ENCODE measurements at regions not wholly inside any gene's neighbourhood (a gene's known extent, or its start where the extent isn't known, plus 50 kb on each side); places are given as distances from the start of the nearest gene placed in this dataset.

DNA sequence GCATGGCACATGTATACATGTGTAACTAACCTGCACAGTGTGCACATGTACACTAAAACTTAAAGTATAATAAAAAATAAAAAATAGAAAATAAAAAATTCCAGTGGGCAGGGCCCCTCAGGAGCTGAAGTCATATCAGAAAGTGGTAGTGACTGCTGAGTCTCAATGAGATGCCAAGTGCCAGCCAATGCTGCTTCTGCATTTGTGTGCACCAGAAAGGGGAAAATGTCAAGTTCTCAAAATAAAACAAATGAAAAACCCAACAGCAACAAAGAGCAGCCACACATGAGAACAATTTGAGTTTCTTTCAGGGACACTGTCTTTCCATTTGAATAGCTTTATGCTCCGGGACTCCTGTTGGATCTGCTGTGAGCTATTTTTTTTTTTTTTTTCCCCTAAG is 117.2 kb upstream of the CCDC112 start:
- no peak for ATAC-seq (ENCODE audit: insufficient number of reproducible peaks, low FRiP score, low read depth)

DNA sequence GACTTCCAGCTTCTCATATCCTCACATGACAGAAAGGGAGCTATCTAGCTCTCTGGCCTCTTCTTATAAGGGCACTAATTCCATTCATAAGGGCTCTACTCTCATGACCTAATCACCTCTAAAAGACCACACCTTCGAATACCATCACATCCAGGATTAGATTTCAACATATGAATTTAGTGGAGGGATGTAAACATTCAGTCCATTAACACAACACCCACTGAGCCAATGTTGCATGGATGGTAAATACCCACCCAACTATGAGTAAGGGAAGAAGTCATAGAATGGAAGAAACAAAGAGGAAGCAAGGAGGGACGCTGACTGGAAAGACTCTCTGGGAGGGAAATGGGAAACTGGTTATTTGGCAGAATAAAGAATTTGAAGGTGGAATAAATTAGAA is 112.6 kb upstream of the CCDC112 start:
- no peaks in the 10 kb centered on the region for H3K9me3 ChIP-seq
- ATAC-seq (ENCODE audit: insufficient number of reproducible peaks, low FRiP score, low read depth), result no peak
- H3K27ac ChIP-seq, result no peak overlapping the region
- H3K27me3 ChIP-seq (replicated peaks; ENCODE audit: insufficient read depth), result no peaks in the 10 kb centered on the region
- no peak for TF ChIP-seq CTCF (IDR thresholded peaks at IDR 0.05)
- DNase-seq (ENCODE audit: low spot score), result no peak
- no peaks in the 10 kb centered on the region for H3K4me1 ChIP-seq (ENCODE audit: control insufficient read depth in 1 of 2, low read depth in 2 of 2)
- no peaks in the 10 kb centered on the region for H3K36me3 ChIP-seq
- no peak overlapping the region for H3K4me3 ChIP-seq

More for the DNA sequence above, 117.2 kb upstream of the CCDC112 start:
- no peaks in the 10 kb centered on the region for H3K27me3 ChIP-seq (replicated peaks; ENCODE audit: insufficient read depth)
- H3K9me3 ChIP-seq, result no peaks in the 10 kb centered on the region
- H3K36me3 ChIP-seq, result no peaks in the 10 kb centered on the region
- H3K4me3 ChIP-seq, result no peak overlapping the region
- TF ChIP-seq CTCF (IDR thresholded peaks at IDR 0.05), result no peak
- H3K27ac ChIP-seq, result no peak overlapping the region
- H3K4me1 ChIP-seq (ENCODE audit: control insufficient read depth in 1 of 2, low read depth in 2 of 2), result no peaks in the 10 kb centered on the region
- no peak for DNase-seq (ENCODE audit: low spot score)

GRCh38 chr5:115402822-115403577 is 106.5 kb upstream of the CCDC112 start:
- Histone ChIP-seq H3K27me3 (replicated peaks; ENCODE audit: insufficient read depth) (no peaks in the 10 kb centered on the region), H3K4me3 (no peak overlapping the region), H3K27ac (no peak overlapping the region), H3K4me1 (ENCODE audit: control insufficient read depth in 1 of 2, low read depth in 2 of 2) (peaks cover 0 to 6% of the 10 kb centered on the region in 2 donors), H3K9me3 (no peaks in the 10 kb centered on the region), H3K36me3 (no peaks in the 10 kb centered on the region)
- DNase-seq (ENCODE audit: low spot score), result no peak
- no peak for ATAC-seq (ENCODE audit: insufficient number of reproducible peaks, low FRiP score, low read depth)
- no peak for TF ChIP-seq CTCF (IDR thresholded peaks at IDR 0.05)

DNA sequence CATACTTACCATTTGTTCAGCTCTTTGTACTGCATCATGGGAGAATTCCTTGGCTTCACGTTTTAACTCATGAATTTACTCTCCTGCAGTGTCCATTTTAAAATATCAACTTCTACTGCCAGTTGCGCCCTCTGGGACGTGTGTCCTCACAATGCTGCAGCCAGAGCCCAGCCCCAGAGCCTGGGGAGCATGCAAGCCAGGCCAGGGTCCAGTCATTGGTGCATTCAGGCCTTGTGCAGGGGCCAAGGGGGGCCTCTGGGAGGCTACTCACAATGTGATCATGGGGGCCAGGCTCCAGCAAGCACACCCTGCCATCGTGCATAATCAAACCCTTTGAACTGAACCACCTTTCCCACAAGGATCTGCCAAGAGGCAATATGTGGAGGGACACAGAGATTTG is 105.6 kb upstream of the CCDC112 start:
- no peaks in the 10 kb centered on the region for H3K27me3 ChIP-seq (replicated peaks; ENCODE audit: insufficient read depth)
- H3K4me1 ChIP-seq (ENCODE audit: control insufficient read depth in 1 of 2, low read depth in 2 of 2), result peaks cover 0 to 6% of the 10 kb centered on the region in 2 donors
- ATAC-seq (ENCODE audit: insufficient number of reproducible peaks, low FRiP score, low read depth) (no peak), DNase-seq (ENCODE audit: low spot score) (no peak)
- no peaks in the 10 kb centered on the region for H3K36me3 ChIP-seq
- H3K4me3 ChIP-seq, result no peak overlapping the region
- no peak overlapping the region for H3K27ac ChIP-seq
- H3K9me3 ChIP-seq, result no peaks in the 10 kb centered on the region
- no peak for TF ChIP-seq CTCF (IDR thresholded peaks at IDR 0.05)

DNA sequence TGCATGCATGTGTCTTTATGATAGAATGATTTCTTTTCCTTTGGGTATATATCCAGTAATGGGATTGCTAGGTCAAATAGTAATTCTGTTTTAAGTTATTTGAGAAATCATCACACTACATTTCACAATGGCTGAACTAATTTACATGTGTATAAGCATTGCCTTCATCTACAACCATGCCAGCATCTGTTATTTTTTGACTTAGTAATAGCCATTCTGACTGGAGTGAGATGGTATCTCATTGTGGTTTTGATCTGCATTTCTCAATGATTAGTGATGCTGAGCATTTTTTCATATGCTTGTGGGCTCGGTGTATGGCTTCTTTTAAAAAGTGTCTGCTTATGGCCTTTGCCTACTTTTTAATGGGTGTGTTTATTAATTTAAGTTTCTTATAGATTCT is 102.3 kb upstream of the CCDC112 start:
- no peak for ATAC-seq (ENCODE audit: insufficient number of reproducible peaks, low FRiP score, low read depth)
- H3K4me1 ChIP-seq (ENCODE audit: control insufficient read depth in 1 of 2, low read depth in 2 of 2), result peaks cover 0 to 6% of the 10 kb centered on the region in 2 donors

More for the DNA sequence above, 102.3 kb upstream of the CCDC112 start:
- H3K27me3 ChIP-seq (replicated peaks; ENCODE audit: insufficient read depth), result no peaks in the 10 kb centered on the region
- no peak for DNase-seq (ENCODE audit: low spot score)
- no peak overlapping the region for H3K4me3 ChIP-seq
- no peak overlapping the region for H3K27ac ChIP-seq
- H3K36me3 ChIP-seq, result no peaks in the 10 kb centered on the region
- TF ChIP-seq CTCF (IDR thresholded peaks at IDR 0.05), result no peak
- H3K9me3 ChIP-seq, result no peaks in the 10 kb centered on the region
